HG02763 (cell line): ENCODE measurements at regions not wholly inside any gene's neighbourhood (a gene's known extent, or its start where the extent isn't known, plus 50 kb on each side); places are given as distances from the start of the nearest gene placed in this dataset.
"Not testable (repeated sequence)": the region's sequence is repeated elsewhere in the genome, so short reads cannot be mapped to it uniquely, and the experiment has no call there.

Source experiments
- ATAC-seq: cut with Tn5 transposase; IDR thresholded peaks from one replicate; pipeline ENCODE4 v1.9.1; 2021; ENCODE audit warnings: mild to moderate bottlenecking, moderate library complexity; ENCODE audit not compliant: unreplicated experiment

- ATAC-seq = no peak
Measured at GRCh38 chr2:56934866-56935265, 751.1 kb downstream of the CCDC85A start.

GRCh38 chr2:56940054-56940453 lies 756.3 kb downstream of the CCDC85A start:
- no peak for ATAC-seq

GRCh38 chr2:56952871-56953270 lies 769.1 kb downstream of the CCDC85A start:
- ATAC-seq = no peak

- no peak for ATAC-seq
Measured at GRCh38 chr2:56960581-56960980, 776.8 kb downstream of the CCDC85A start.

GRCh38 chr2:56962673-56963072 lies 778.9 kb downstream of the CCDC85A start:
- no peak for ATAC-seq

DNA sequence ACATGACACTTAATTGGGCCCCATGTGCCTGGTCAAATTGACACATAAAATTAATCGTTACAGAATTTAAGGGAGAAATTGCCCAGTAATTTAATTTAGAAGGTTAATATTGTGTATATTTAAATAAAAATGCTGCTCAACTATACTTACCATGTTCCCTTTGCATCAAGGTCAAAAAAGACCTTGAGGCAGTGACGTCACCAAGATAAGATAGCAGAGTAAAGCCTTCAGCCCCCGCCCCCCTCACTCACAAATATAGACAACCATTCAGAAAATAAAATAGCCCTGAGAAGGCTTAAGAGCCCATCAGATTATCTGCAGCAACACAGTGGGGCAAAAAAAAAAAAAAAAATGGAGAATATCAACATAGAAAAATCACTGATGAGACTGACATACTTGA lies 785.7 kb downstream of the CCDC85A start:
- ATAC-seq = no peak

DNA sequence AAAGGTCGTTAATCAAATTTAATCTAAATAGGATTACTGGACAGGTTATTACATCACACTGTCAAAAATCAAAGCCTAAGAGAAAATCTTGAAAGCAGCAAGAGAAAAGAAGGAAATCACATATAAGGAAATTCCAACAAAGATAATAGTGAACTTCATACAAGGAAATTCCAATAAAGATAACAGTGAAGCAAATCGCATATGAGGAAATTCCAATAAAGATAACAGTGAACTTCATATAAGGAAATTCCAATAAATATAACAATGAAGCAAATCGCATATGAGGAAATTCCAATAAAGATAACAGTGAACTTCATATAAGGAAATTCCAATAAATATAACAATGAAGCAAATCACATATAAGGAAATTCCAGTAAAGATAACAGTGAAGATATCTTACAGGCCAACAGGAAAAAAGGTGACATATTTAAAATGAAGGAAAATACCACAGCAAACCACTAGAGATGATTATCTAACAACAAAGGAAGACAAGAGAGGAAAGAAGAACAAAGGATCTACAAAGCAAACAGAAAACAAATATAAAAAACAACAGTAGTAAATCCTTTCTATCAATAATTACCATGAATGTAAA lies 787.7 kb downstream of the CCDC85A start:
- no peak for ATAC-seq

- ATAC-seq = no peak
Measured at GRCh38 chr2:56981554-56981953, 797.8 kb downstream of the CCDC85A start.

GRCh38 chr2:56985609-56986008 lies 801.8 kb downstream of the CCDC85A start:
- no peak for ATAC-seq

GRCh38 chr2:57022496-57022895 lies 838.7 kb downstream of the CCDC85A start:
- ATAC-seq = no peak

DNA sequence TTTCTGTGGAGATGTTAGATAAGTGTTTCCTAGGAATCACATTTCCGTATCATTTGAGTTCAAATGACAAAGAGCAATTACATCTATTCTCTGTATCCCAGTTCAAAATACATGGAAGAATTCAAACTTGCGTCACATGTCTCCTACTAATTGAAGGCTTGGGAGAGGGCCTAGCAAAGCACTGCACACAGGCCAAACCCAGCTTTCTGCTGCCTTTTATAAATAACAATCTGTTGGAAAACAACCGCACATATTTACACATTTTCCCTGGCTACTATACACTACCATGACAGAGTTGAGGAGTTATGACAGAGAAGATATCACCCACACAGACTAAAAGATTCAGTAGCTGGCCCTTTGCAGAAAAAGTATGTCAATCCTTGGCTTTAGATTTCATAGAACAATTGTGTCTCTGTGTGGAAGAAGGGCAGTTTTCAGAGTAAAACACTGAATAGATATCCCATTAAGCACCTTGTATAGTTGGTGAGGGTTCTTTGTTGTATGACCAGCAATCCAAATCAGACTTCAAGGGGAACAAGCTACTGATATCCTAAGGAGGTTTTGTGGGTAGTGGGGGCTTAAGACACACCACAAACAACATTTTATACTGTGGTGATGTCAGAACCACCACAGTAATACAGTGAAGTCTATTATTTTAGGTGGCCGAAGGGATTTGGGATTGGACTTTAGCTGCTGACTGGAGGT lies 861.3 kb downstream of the CCDC85A start:
- no peak for ATAC-seq

GRCh38 chr2:57049273-57049672 lies 865.5 kb downstream of the CCDC85A start:
- ATAC-seq = no peak

DNA sequence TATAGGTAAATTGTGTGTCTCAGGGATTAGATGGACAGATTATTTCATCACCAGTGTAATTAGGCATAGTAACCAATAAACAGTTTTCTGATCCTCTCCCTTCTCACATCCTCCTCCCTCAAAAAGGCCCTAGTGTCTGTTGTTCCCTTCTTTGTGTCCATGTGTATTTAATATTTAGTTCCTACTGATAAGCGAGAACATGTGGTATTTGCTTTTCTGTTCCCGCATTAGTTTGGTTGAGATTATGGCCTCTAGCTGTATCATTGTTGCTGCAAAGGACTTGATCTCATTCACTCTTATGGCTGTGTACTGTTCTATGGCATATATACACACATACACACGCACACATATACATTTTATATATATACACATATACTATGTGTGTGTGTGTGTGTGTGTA lies 866.2 kb downstream of the CCDC85A start:
- ATAC-seq = no peak

DNA sequence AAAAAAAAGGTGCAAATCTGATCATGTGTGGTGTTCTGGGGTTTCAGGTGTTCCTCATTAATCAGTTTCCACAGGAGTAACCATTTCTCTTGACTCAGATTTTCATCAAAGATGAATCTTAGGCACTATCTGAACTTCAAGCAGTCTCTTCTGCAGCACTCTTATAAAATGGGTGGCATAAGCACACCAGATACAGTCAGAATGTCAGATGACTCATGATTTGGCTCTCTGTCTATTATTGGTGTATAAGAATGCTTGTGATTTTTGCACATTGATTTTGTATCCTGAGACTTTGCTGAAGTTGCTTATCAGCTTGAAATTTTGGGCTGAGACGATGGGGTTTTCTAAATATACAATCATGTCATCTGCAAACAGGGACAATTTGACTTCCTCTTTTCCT lies 882.5 kb downstream of the CCDC85A start:
- not testable (repeated sequence) for ATAC-seq

GRCh38 chr2:57075226-57075625 lies 891.4 kb downstream of the CCDC85A start:
- ATAC-seq = no peak

DNA sequence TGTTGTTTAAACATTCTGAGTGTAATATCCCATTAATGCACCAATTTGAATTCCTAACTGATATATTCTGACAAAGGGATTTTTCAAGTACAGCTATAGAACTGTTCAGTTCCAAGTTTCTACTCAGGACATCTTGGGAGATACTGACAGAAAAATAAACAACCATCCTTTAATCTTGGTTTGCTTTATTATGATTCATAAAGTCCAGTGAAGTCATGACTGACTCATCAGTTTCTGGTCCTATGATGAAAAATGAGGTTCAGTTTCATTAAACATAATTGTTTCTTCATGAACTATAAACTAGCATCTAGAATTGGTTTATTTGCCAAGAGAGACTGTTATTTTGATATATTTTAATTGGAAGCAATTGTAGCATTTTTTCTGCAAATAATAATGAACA lies 896.2 kb downstream of the CCDC85A start:
- no peak for ATAC-seq

- ATAC-seq = no peak
Measured at GRCh38 chr2:57084697-57085281, 901.0 kb downstream of the CCDC85A start.

- ATAC-seq = no peak
Measured at GRCh38 chr2:57093020-57093419, 909.2 kb downstream of the CCDC85A start.

DNA sequence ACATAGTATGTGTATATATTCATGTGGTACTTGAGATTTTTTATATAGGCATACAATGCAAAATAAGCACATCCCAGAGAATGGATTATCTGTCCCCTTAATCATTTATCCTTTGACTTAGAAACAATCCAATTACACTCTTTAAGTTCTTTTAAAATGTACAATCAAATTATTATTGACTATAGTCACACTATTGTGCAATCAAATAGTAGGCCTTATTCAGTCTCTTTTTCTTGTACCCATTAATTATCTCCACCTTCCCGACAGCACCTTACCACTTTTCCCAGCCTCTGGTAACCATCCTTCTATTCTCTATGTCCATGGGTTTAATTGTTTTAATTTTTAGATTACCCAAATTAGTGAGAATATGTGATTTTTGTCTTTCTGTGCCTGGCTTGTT lies 914.1 kb downstream of the CCDC85A start:
- ATAC-seq = no peak

- no peak for ATAC-seq
Measured at GRCh38 chr2:57100436-57100835, 916.6 kb downstream of the CCDC85A start.

DNA sequence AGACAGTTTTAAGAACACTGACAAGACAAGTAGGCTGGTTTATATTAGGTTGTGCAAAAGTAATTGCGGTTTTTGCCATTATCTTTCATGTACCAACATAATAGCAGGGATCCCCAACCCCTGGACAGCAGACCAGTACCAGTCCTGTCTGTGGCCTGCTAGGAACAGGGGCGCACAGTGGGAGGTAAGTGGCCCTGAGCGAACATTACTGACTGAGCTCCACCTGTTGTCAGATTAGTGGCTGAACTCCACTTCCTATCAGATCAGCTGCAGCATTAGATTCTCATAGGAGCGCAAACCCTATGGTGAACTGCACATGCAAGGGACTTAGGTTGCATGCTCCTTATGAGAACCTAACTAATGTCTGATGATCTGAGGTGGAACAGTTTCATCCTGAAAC lies 921.9 kb downstream of the CCDC85A start:
- ATAC-seq = no peak

GRCh38 chr2:57107353-57107752 lies 923.6 kb downstream of the CCDC85A start:
- no peak for ATAC-seq
